KMS-11 (cell line): ENCODE measurements at regions not wholly inside any gene's neighbourhood (a gene's known extent, or its start where the extent isn't known, plus 50 kb on each side); places are given as distances from the start of the nearest gene placed in this dataset.

Source experiments
- H2AFZ ChIP-seq: fragments of 200-600 bp; sonication (generic); 2 replicates; pipeline ENCODE4 v1.6.1; 2016; ENCODE audit warnings: antibody characterized with exemption, mixed run types, low read depth
- H3K27ac ChIP-seq: fragments of 200-600 bp; sonication (generic); 2 replicates; pipeline ENCODE4 v1.6.1; 2016; ENCODE audit warnings: mild to moderate bottlenecking, mixed run types
- H3K27me3 ChIP-seq: fragments of 200-600 bp; sonication (generic); 2 replicates; pipeline ENCODE4 v1.6.1; 2017; ENCODE audit warnings: mild to moderate bottlenecking, low read depth, mixed run types, moderate library complexity; ENCODE audit not compliant: insufficient read depth
- H3K36me3 ChIP-seq: fragments of 200-600 bp; sonication (generic); 2 replicates; pipeline ENCODE4 v1.6.1; 2017; ENCODE audit warnings: mild to moderate bottlenecking, mixed run types; ENCODE audit not compliant: insufficient read depth
- H3K4me1 ChIP-seq: fragments of 200-600 bp; sonication (generic); 2 replicates; pipeline ENCODE4 v1.6.1; 2016; ENCODE audit warnings: mild to moderate bottlenecking, low read depth, mixed run types; ENCODE audit not compliant: poor library complexity, severe bottlenecking
- H3K4me2 ChIP-seq: fragments of 200-600 bp; sonication (generic); 2 replicates; pipeline ENCODE4 v1.7.0; 2016; ENCODE audit warnings: mild to moderate bottlenecking, mixed run types
- H3K4me3 ChIP-seq: fragments of 200-600 bp; sonication (generic); IDR thresholded peaks from 2 replicates; pipeline ENCODE4 v1.6.1; 2017; ENCODE audit warnings: low read depth, low read length, mixed read lengths; ENCODE audit not compliant: insufficient read depth
- H3K79me2 ChIP-seq: fragments of 200-600 bp; sonication (generic); 2 replicates; pipeline ENCODE4 v1.6.1; 2016; ENCODE audit warnings: low read depth, mixed run types; ENCODE audit not compliant: insufficient read depth
- H3K9ac ChIP-seq: fragments of 200-600 bp; sonication (generic); 2 replicates; pipeline ENCODE4 v1.6.1; 2016; ENCODE audit warnings: mild to moderate bottlenecking, mixed run types
- H4K20me1 ChIP-seq: fragments of 200-600 bp; sonication (generic); 2 replicates; pipeline ENCODE4 v1.6.1; 2016; ENCODE audit warnings: mild to moderate bottlenecking, mixed run types; ENCODE audit not compliant: insufficient read depth
- CTCF ChIP-seq: fragments of 200-600 bp; sonication (generic); conservative IDR thresholded peaks from 2 replicates; pipeline ENCODE4 v1.6.1; 2017; ENCODE audit warnings: low read depth, mild to moderate bottlenecking, antibody characterized with exemption, low read length, moderate library complexity, mixed read lengths

- no peak overlapping the region for H2AFZ ChIP-seq
- H3K9ac ChIP-seq, result no peak overlapping the region
- no peak overlapping the region for H3K27ac ChIP-seq
- H3K4me2 ChIP-seq, result no peak overlapping the region
- H3K4me1 ChIP-seq, result no peaks in the 10 kb centered on the region
- no peak overlapping the region for H3K4me3 ChIP-seq
- TF ChIP-seq CTCF, result no peak
- H3K79me2 ChIP-seq, result no peaks in the 10 kb centered on the region
- no peaks in the 10 kb centered on the region for H3K36me3 ChIP-seq
- H3K27me3 ChIP-seq, result no peaks in the 10 kb centered on the region
- no peaks in the 10 kb centered on the region for H4K20me1 ChIP-seq
These were observed 324.7 kb downstream of the RPS24 start for GRCh38 chr10:78358351-78358750.

GRCh38 chr10:78358982-78359381 is 325.3 kb downstream of the RPS24 start:
- H3K9ac ChIP-seq, result no peak overlapping the region
- no peak overlapping the region for H3K4me2 ChIP-seq
- no peak overlapping the region for H3K4me3 ChIP-seq
- H3K4me1 ChIP-seq, result no peaks in the 10 kb centered on the region
- no peaks in the 10 kb centered on the region for H3K27me3 ChIP-seq
- H2AFZ ChIP-seq, result no peak overlapping the region
- H3K36me3 ChIP-seq, result no peaks in the 10 kb centered on the region
- no peaks in the 10 kb centered on the region for H4K20me1 ChIP-seq
- no peak overlapping the region for H3K27ac ChIP-seq
- TF ChIP-seq CTCF, result no peak
- H3K79me2 ChIP-seq, result no peaks in the 10 kb centered on the region

GRCh38 chr10:78359640-78360091 is 326.0 kb downstream of the RPS24 start:
- Histone ChIP-seq H2AFZ (no peak overlapping the region), H3K27me3 (no peaks in the 10 kb centered on the region), H3K36me3 (no peaks in the 10 kb centered on the region), H3K4me2 (no peak overlapping the region), H3K4me1 (no peaks in the 10 kb centered on the region), H3K9ac (no peak overlapping the region), H3K79me2 (no peaks in the 10 kb centered on the region), H4K20me1 (no peaks in the 10 kb centered on the region), H3K4me3 (no peak overlapping the region), H3K27ac (no peak overlapping the region)
- no peak for TF ChIP-seq CTCF

- no peak for TF ChIP-seq CTCF
- Histone ChIP-seq H3K4me1 (no peaks in the 10 kb centered on the region), H3K36me3 (no peaks in the 10 kb centered on the region), H3K79me2 (no peaks in the 10 kb centered on the region), H3K4me3 (no peak overlapping the region), H3K9ac (no peak overlapping the region), H3K4me2 (no peak overlapping the region), H4K20me1 (no peaks in the 10 kb centered on the region), H2AFZ (no peak overlapping the region), H3K27ac (no peak overlapping the region), H3K27me3 (no peaks in the 10 kb centered on the region)
These were observed 326.6 kb downstream of the RPS24 start for GRCh38 chr10:78360284-78360683.

GRCh38 chr10:78361031-78361430 is 327.4 kb downstream of the RPS24 start:
- Histone ChIP-seq H3K4me1 (no peaks in the 10 kb centered on the region), H3K9ac (no peak overlapping the region), H2AFZ (no peak overlapping the region), H4K20me1 (no peaks in the 10 kb centered on the region), H3K27ac (no peak overlapping the region), H3K79me2 (no peaks in the 10 kb centered on the region), H3K36me3 (no peaks in the 10 kb centered on the region), H3K27me3 (no peaks in the 10 kb centered on the region), H3K4me3 (no peak overlapping the region), H3K4me2 (no peak overlapping the region)
- no peak for TF ChIP-seq CTCF
